Esophagus muscularis mucosa (tissue), 4 donors: ENCODE measurements at regions not wholly inside any gene's neighbourhood (a gene's known extent, or its start where the extent isn't known, plus 50 kb on each side); places are given as distances from the start of the nearest gene placed in this dataset.

Source experiments
- CTCF ChIP-seq, 3 experiments: fragments of 200-600 bp in 2 of 3; fragments of 450-650 bp in 1 of 3; sonication (generic) in 2 of 3; IDR thresholded peaks; one replicate each; pipeline ENCODE4 v1.5.1; 2017 to 2019; ENCODE audit warnings: antibody characterized with exemption in 3 of 3, mild to moderate bottlenecking in 2 of 3, moderate library complexity in 1 of 3
- EP300 ChIP-seq: sonication (generic); formaldehyde crosslinking; IDR thresholded peaks from one replicate; pipeline ENCODE4 v1.6.1; 2017; ENCODE audit warnings: antibody characterized with exemption
- POLR2A ChIP-seq: fragments of 450-650 bp; IDR thresholded peaks from one replicate; pipeline ENCODE4 v1.6.1; 2017; ENCODE audit warnings: antibody characterized with exemption, moderate library complexity, mild to moderate bottlenecking, low read depth

GRCh38 chr22:49576241-49577141 lies 251.2 kb downstream of the BRD1 start:
- TF ChIP-seq EP300: no peak
- TF ChIP-seq POLR2A: no peak
- TF ChIP-seq CTCF (IDR thresholded peaks at IDR 0.05): no peak
